Neural crest cell (in vitro differentiated cells): ENCODE measurements at regions not wholly inside any gene's neighbourhood (a gene's known extent, or its start where the extent isn't known, plus 50 kb on each side); places are given as distances from the start of the nearest gene placed in this dataset.

Experiments used
- DNase-seq: peaks from one replicate; pipeline ENCODE4 v3.0.0; 2021; ENCODE audit warnings: low read depth, mixed read lengths, low spot score
- H3K27ac Mint-ChIP-seq: one replicate; pipeline ENCODE4 v1.8.0; 2021; ENCODE audit warnings: mild to moderate bottlenecking, mixed read lengths; ENCODE audit not compliant: unreplicated experiment
- H3K27me3 Mint-ChIP-seq: 2 replicates; pipeline ENCODE4 v1.8.0; 2021; ENCODE audit warnings: low read depth, mild to moderate bottlenecking, mixed read lengths
- H3K36me3 Mint-ChIP-seq: 2 replicates; pipeline ENCODE4 v1.8.0; 2021; ENCODE audit warnings: low read depth, mild to moderate bottlenecking, mixed read lengths
- H3K4me1 Mint-ChIP-seq: 2 replicates; pipeline ENCODE4 v1.8.0; 2021; ENCODE audit warnings: mixed read lengths
- H3K4me3 Mint-ChIP-seq: one replicate; pipeline ENCODE4 v1.8.0; 2021; ENCODE audit warnings: mild to moderate bottlenecking, mixed read lengths
- H3K9me3 Mint-ChIP-seq: 2 replicates; pipeline ENCODE4 v1.8.0; 2021; ENCODE audit warnings: mixed read lengths
- TF ChIP-seq, protein P1 (sequence below): fragments of 200-600 bp; sonication (generic); conservative IDR thresholded peaks from 2 replicates; pipeline ENCODE4 v1.5.0; 2021; ENCODE audit warnings: antibody characterized with exemption, mild to moderate bottlenecking

DNA sequence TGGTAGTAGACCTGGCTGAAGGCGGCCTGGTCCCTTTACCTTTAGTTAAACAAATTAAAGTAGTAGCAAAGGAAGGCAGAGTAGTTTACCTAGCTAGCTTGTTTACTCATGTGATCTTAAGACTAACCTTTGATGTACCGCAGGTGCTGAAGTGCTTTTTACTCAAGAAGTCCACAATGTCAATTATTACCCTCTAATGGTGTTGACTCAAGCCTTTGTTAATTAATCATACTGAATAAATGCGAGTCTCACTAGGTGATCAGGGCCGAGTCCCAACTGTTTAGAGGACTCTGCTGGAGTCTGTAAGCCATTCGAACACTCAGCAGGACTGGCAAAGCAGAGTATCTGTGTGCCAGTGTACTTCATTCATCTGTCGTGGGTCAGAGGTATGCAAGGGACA lies 381.1 kb upstream of the NCAM2 start:
- H3K27me3 Mint-ChIP-seq: no peaks in the 10 kb centered on the region
- H3K9me3 Mint-ChIP-seq: no peaks in the 10 kb centered on the region
- no peak for DNase-seq
- H3K27ac Mint-ChIP-seq: no peak overlapping the region
- H3K36me3 Mint-ChIP-seq: no peaks in the 10 kb centered on the region
- TF ChIP-seq, protein P1, sequence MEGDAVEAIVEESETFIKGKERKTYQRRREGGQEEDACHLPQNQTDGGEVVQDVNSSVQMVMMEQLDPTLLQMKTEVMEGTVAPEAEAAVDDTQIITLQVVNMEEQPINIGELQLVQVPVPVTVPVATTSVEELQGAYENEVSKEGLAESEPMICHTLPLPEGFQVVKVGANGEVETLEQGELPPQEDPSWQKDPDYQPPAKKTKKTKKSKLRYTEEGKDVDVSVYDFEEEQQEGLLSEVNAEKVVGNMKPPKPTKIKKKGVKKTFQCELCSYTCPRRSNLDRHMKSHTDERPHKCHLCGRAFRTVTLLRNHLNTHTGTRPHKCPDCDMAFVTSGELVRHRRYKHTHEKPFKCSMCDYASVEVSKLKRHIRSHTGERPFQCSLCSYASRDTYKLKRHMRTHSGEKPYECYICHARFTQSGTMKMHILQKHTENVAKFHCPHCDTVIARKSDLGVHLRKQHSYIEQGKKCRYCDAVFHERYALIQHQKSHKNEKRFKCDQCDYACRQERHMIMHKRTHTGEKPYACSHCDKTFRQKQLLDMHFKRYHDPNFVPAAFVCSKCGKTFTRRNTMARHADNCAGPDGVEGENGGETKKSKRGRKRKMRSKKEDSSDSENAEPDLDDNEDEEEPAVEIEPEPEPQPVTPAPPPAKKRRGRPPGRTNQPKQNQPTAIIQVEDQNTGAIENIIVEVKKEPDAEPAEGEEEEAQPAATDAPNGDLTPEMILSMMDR: no peak
- no peaks in the 10 kb centered on the region for H3K4me1 Mint-ChIP-seq
- no peak overlapping the region for H3K4me3 Mint-ChIP-seq

DNA sequence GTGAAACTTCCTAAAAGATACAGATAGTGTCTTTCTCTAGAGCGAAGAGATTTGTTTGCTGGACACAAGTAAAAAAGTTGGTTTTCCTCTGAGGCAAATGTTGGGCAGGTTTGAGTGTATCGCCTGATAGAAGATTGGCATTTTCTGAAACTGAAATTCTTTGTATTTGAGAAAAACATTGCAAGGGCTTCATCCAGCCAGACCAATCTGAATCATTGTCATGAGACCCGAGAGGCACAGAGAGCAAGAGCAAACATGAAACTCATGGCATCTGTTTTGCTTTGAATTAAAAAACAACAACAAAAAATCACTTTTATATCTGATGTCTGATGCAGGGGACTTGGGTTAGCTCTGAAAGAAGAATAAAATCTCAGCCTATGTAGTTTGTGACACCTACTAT lies 379.3 kb upstream of the NCAM2 start:
- H3K4me3 Mint-ChIP-seq: no peak overlapping the region
- no peak for DNase-seq
- TF ChIP-seq, protein P1: no peak
- H3K36me3 Mint-ChIP-seq: no peaks in the 10 kb centered on the region
- H3K4me1 Mint-ChIP-seq: no peaks in the 10 kb centered on the region
- peaks cover 3% of the 10 kb centered on the region for H3K9me3 Mint-ChIP-seq
- no peaks in the 10 kb centered on the region for H3K27me3 Mint-ChIP-seq
- no peak overlapping the region for H3K27ac Mint-ChIP-seq

DNA sequence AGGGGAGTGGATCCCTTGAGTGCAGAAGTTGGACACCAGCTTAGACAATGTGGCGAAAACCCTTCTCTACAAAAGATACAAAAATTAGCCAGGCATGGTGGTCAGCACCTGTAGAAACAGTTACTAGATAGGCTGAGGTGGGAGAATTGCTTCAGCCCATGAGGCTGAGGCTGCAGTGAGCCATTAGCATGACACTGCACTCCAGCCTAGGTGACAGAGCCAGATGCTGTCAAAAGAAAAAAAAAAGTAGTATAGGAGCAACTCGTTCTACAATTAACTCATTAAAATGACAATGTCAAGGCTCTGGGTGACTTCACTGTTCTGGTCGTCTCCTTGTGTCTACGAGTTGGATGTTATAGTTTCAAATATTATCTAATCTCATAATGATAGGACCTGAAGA lies 370.6 kb upstream of the NCAM2 start:
- TF ChIP-seq, protein P1: no peak
- no peak for DNase-seq
- peaks cover 10% of the 10 kb centered on the region for H3K9me3 Mint-ChIP-seq
- H3K27ac Mint-ChIP-seq: no peak overlapping the region
- no peaks in the 10 kb centered on the region for H3K27me3 Mint-ChIP-seq
- H3K4me3 Mint-ChIP-seq: no peak overlapping the region
- no peaks in the 10 kb centered on the region for H3K36me3 Mint-ChIP-seq
- no peaks in the 10 kb centered on the region for H3K4me1 Mint-ChIP-seq

DNA sequence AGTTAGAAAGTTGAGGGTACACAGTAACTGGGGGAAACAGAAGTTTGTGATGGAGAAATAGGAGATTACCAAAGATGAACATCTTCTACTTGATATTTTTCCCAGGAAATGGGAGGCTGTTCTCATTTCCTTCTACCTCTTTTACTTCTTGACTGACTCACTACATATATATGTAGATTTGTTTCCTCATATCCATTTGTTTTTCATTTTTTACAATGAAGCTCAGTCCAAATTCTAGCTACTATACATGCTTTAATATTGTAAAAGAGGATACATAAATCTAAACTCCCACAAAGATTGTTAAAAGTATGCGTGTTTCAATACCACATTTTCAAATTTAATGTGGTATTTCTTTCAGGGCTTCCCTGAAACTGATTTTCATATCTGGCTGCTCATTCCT lies 366.6 kb upstream of the NCAM2 start:
- DNase-seq: no peak
- Mint-ChIP-seq H3K4me3 (no peak overlapping the region), H3K36me3 (no peaks in the 10 kb centered on the region), H3K27ac (no peak overlapping the region), H3K4me1 (no peaks in the 10 kb centered on the region), H3K9me3 (peaks cover 6% of the 10 kb centered on the region), H3K27me3 (no peaks in the 10 kb centered on the region)
- TF ChIP-seq, protein P1: no peak

DNA sequence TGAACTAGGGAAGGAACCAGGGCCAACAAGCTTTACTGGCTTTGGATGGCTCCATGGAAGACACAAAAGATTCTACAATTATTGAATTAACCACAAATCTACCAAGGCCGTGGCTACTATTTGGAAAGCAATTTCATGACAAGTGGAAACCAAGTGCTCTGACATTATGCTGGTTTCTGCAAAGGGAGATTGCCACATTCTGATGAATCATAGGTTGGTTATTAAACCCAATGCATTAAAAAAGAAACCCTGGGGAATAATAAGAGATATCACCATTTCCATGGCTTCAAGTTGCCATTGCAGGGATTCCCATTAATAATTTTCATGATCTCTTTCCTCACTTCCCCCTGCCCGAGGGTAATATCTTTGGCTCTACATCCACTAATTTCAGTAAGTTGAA lies 359.2 kb upstream of the NCAM2 start:
- Mint-ChIP-seq H3K27me3 (no peaks in the 10 kb centered on the region), H3K4me1 (no peaks in the 10 kb centered on the region), H3K36me3 (no peaks in the 10 kb centered on the region), H3K9me3 (peaks cover 2% of the 10 kb centered on the region), H3K4me3 (no peak overlapping the region), H3K27ac (no peak overlapping the region)
- TF ChIP-seq, protein P1: no peak
- no peak for DNase-seq

DNA sequence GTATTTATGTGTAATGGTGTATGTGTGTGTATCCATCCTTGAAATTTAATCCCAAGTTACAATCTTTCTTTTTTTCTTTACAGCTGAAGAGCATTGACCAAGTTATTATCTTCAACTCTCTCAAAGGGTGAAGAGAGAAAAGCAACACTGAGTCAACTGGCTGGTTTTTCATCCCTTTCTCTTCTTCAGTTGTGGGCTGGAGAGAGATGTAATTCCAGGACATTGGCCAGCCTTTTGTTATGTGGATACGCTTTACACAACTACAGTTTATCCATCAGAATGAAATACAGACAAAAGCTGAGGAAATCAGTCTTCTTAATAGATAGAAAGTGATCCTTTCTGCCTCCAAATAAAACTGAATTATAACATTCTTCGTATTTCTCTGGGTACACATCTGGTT lies 357.0 kb upstream of the NCAM2 start:
- Mint-ChIP-seq H3K4me3 (no peak overlapping the region), H3K4me1 (no peaks in the 10 kb centered on the region), H3K27ac (no peak overlapping the region), H3K36me3 (no peaks in the 10 kb centered on the region), H3K9me3 (no peaks in the 10 kb centered on the region), H3K27me3 (no peaks in the 10 kb centered on the region)
- DNase-seq: no peak
- TF ChIP-seq, protein P1: no peak
